ENCODE measurements at regions not wholly inside any gene's neighbourhood (a gene's known extent, or its start where the extent isn't known, plus 50 kb on each side); places are given as distances from the start of the nearest gene placed in this dataset.

DNA sequence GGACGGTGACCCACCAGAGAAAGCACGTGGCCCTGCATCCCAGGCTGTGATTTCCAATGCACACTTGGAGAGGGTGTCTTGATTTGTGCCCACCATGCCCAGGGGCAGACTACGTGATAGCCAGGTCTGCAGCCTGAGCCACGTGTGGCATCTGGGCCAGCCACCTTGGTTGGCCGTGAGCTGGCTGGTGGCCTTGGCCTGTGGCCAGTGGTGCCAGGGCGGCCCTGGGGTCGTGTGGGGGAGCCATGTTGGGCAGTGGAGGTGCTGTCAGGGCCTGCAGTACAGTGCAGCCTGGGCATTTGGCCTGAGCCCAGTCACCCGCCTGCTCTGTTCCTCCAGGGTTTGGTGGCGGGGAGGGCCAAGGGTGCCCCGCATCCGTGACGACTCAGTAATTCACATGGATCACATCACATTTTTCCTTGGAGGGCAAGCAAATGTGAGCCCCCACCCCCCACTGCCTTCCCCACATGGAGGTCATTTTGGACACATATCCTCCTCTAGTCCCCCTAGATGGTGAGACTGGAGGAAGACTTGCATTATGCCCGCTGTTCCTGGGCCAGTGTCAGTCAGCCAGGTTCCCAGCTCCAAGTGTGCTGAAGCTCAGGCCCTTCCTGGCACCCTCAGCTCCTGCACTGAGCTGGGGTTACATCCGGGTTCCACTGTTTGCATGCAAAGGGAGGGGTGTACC is 201.4 kb downstream of the UBE3A start:
- TF ChIP-seq, protein P1, sequence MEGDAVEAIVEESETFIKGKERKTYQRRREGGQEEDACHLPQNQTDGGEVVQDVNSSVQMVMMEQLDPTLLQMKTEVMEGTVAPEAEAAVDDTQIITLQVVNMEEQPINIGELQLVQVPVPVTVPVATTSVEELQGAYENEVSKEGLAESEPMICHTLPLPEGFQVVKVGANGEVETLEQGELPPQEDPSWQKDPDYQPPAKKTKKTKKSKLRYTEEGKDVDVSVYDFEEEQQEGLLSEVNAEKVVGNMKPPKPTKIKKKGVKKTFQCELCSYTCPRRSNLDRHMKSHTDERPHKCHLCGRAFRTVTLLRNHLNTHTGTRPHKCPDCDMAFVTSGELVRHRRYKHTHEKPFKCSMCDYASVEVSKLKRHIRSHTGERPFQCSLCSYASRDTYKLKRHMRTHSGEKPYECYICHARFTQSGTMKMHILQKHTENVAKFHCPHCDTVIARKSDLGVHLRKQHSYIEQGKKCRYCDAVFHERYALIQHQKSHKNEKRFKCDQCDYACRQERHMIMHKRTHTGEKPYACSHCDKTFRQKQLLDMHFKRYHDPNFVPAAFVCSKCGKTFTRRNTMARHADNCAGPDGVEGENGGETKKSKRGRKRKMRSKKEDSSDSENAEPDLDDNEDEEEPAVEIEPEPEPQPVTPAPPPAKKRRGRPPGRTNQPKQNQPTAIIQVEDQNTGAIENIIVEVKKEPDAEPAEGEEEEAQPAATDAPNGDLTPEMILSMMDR (IDR thresholded peaks at IDR 0.05; ENCODE audit: low read depth, low read length) = no peak
- TF ChIP-seq, protein P2, sequence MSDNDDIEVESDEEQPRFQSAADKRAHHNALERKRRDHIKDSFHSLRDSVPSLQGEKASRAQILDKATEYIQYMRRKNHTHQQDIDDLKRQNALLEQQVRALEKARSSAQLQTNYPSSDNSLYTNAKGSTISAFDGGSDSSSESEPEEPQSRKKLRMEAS (IDR thresholded peaks at IDR 0.05; ENCODE audit: low read depth, low read length) = no peak
- TF ChIP-seq POLR2A (IDR thresholded peaks at IDR 0.05; ENCODE audit: extremely low read depth, insufficient read length) (no peak), MYC (IDR thresholded peaks at IDR 0.05; ENCODE audit: low read depth, low read length) (no peak)

Data from NB4 (cell line).